GM23248 (cell line): ENCODE measurements at regions not wholly inside any gene's neighbourhood (a gene's known extent, or its start where the extent isn't known, plus 50 kb on each side); places are given as distances from the start of the nearest gene placed in this dataset.

Experiments
- DNase-seq: peaks from one replicate; pipeline ENCODE4 v3.0.0-alpha.2; 2015
- H2AFZ ChIP-seq: fragments of 200-600 bp; sonication (generic); 2 replicates; pipeline ENCODE4 v1.6.1; 2016; ENCODE audit warnings: antibody characterized with exemption
- H3F3A ChIP-seq: fragments of 200-600 bp; sonication (generic); 2 replicates; pipeline ENCODE4 v1.6.1; 2016; ENCODE audit warnings: mild to moderate bottlenecking, antibody characterized with exemption, mixed run types; ENCODE audit not compliant: insufficient read depth
- H3K27ac ChIP-seq: fragments of 200-600 bp; sonication (generic); 2 replicates; pipeline ENCODE4 v1.5.1; 2016; ENCODE audit warnings: mild to moderate bottlenecking
- H3K27me3 ChIP-seq: fragments of 200-600 bp; sonication (generic); replicated peaks from 2 replicates; pipeline ENCODE4 v1.6.1; 2016; ENCODE audit warnings: mild to moderate bottlenecking; ENCODE audit not compliant: insufficient read depth
- H3K36me3 ChIP-seq: fragments of 200-600 bp; sonication (generic); 2 replicates; pipeline ENCODE4 v1.6.1; 2016; ENCODE audit warnings: low read depth, mild to moderate bottlenecking
- H3K4me1 ChIP-seq: fragments of 200-600 bp; sonication (generic); 2 replicates; pipeline ENCODE4 v1.6.1; 2016; ENCODE audit warnings: mild to moderate bottlenecking; ENCODE audit not compliant: insufficient read depth
- H3K4me2 ChIP-seq: fragments of 200-600 bp; sonication (generic); one replicate; pipeline ENCODE4 v1.6.1; 2016; ENCODE audit warnings: mild to moderate bottlenecking; ENCODE audit not compliant: unreplicated experiment
- H3K4me3 ChIP-seq: fragments of 200-600 bp; sonication (generic); 2 replicates; pipeline ENCODE4 v1.5.1; 2016; ENCODE audit warnings: mild to moderate bottlenecking
- H3K79me2 ChIP-seq: fragments of 200-600 bp; sonication (generic); 2 replicates; pipeline ENCODE4 v1.6.1; 2016; ENCODE audit warnings: mild to moderate bottlenecking; ENCODE audit not compliant: insufficient read depth
- H3K9ac ChIP-seq: fragments of 200-600 bp; sonication (generic); 2 replicates; pipeline ENCODE4 v1.6.1; 2016; ENCODE audit warnings: mild to moderate bottlenecking
- H3K9me2 ChIP-seq: fragments of 200-600 bp; sonication (generic); 2 replicates; pipeline ENCODE4 v1.6.1; 2016; ENCODE audit warnings: mixed run types, mild to moderate bottlenecking, moderate library complexity; ENCODE audit not compliant: insufficient read depth
- H3K9me3 ChIP-seq: fragments of 200-600 bp; sonication (generic); one replicate; pipeline ENCODE4 v1.6.1; 2017; ENCODE audit warnings: low read depth
- H4K20me1 ChIP-seq: fragments of 200-600 bp; sonication (generic); 2 replicates; pipeline ENCODE4 v1.6.0; 2016; ENCODE audit not compliant: insufficient read depth
- EZH2 ChIP-seq: fragments of 200-600 bp; sonication (generic); IDR thresholded peaks from 2 replicates; pipeline ENCODE4 v1.6.1; 2018; ENCODE audit warnings: antibody characterized with exemption, mild to moderate bottlenecking; ENCODE audit not compliant: insufficient read depth, poor library complexity, severe bottlenecking
- EZH2phosphoT487 ChIP-seq: fragments of 200-600 bp; sonication (generic); IDR thresholded peaks from 2 replicates; pipeline ENCODE4 v1.6.1; 2018; ENCODE audit warnings: antibody characterized with exemption, moderate library complexity, mild to moderate bottlenecking, low read depth; ENCODE audit not compliant: insufficient read depth
- WGBS, 2 experiments: methylation state at CpG; one replicate each; pipeline ENCODE4 v1.1.6; 2015 to 2017; ENCODE audit warnings: low lambda C conversion rate in 2 of 2, low coverage in 1 of 2; ENCODE audit errors: missing lambda C conversion rate in 2 of 2; 5-methylcytosine and 5-hydroxymethylcytosine counted together
- in situ Hi-C: fragments of 300-500 bp; cut with MboI; formaldehyde crosslinking; loops from 2 replicates; pipeline ENCODE4 v1.15.0; 2020

GRCh38 chr12:102682366-102683289, 202.3 kb upstream of the IGF1 start:
- in situ Hi-C loops, result no loop called here
- Histone ChIP-seq H4K20me1 (no peaks in the 10 kb centered on the region), H3K4me3 (no peak overlapping the region), H3K4me1 (no peaks in the 10 kb centered on the region), H3K9me2 (no peaks in the 10 kb centered on the region), H3K36me3 (no peaks in the 10 kb centered on the region), H2AFZ (no peak overlapping the region), H3K79me2 (no peaks in the 10 kb centered on the region), H3K4me2 (no peak overlapping the region), H3F3A (no peaks in the 10 kb centered on the region), H3K27ac (no peak overlapping the region), H3K9ac (no peak overlapping the region), H3K9me3 (no peaks in the 10 kb centered on the region), H3K27me3 (no peaks in the 10 kb centered on the region)
- TF ChIP-seq EZH2phosphoT487 (no peak), EZH2 (no peak)
- DNase-seq, result no peak
- 26 to 40% methylated on average over 2 of the region's 2 CpGs for WGBS, 2 experiments

- Histone ChIP-seq H3K9me3 (no peaks in the 10 kb centered on the region), H3K79me2 (no peaks in the 10 kb centered on the region), H3K27me3 (no peaks in the 10 kb centered on the region), H3K4me1 (no peaks in the 10 kb centered on the region), H3K27ac (no peak overlapping the region), H3K4me2 (no peak overlapping the region), H3F3A (no peaks in the 10 kb centered on the region), H4K20me1 (no peaks in the 10 kb centered on the region), H2AFZ (no peak overlapping the region), H3K9ac (no peak overlapping the region), H3K9me2 (no peaks in the 10 kb centered on the region), H3K4me3 (no peak overlapping the region), H3K36me3 (no peaks in the 10 kb centered on the region)
- no peak for TF ChIP-seq EZH2
- TF ChIP-seq EZH2phosphoT487, result no peak
- in situ Hi-C loops, result no loop called here
- DNase-seq, result no peak
Measured at GRCh38 chr12:102681747-102682146, 201.4 kb upstream of the IGF1 start.

- Histone ChIP-seq H4K20me1 (no peaks in the 10 kb centered on the region), H3K36me3 (no peaks in the 10 kb centered on the region), H3F3A (no peaks in the 10 kb centered on the region), H3K4me2 (no peak overlapping the region), H3K4me3 (no peak overlapping the region), H2AFZ (no peak overlapping the region), H3K9ac (no peak overlapping the region), H3K9me2 (no peaks in the 10 kb centered on the region), H3K79me2 (no peaks in the 10 kb centered on the region), H3K27me3 (no peaks in the 10 kb centered on the region), H3K9me3 (no peaks in the 10 kb centered on the region), H3K4me1 (no peaks in the 10 kb centered on the region), H3K27ac (no peak overlapping the region)
- no peak for DNase-seq
- 37 to 38% methylated on average over 2 of the region's 2 CpGs for WGBS, 2 experiments
- in situ Hi-C loops, result no loop called here
- no peak for TF ChIP-seq EZH2phosphoT487
- TF ChIP-seq EZH2, result no peak
Measured at GRCh38 chr12:102681309-102681708, 200.9 kb upstream of the IGF1 start.

- Histone ChIP-seq H3K4me3 (no peak overlapping the region), H4K20me1 (no peaks in the 10 kb centered on the region), H3K27me3 (no peaks in the 10 kb centered on the region), H3K4me1 (no peaks in the 10 kb centered on the region), H3K9me3 (no peaks in the 10 kb centered on the region), H3K9ac (no peak overlapping the region), H3K79me2 (no peaks in the 10 kb centered on the region), H3K27ac (no peak overlapping the region), H3K36me3 (no peaks in the 10 kb centered on the region), H2AFZ (no peak overlapping the region), H3F3A (no peaks in the 10 kb centered on the region), H3K4me2 (no peak overlapping the region), H3K9me2 (no peaks in the 10 kb centered on the region)
- TF ChIP-seq EZH2phosphoT487, result no peak
- no peak for TF ChIP-seq EZH2
- in situ Hi-C loops, result no loop called here
- WGBS, 2 experiments, result 49 to 50% methylated on average over 2 of the region's 2 CpGs
- no peak for DNase-seq
Measured at GRCh38 chr12:102680304-102680703, 199.9 kb upstream of the IGF1 start.

- no peaks in the 10 kb centered on the region for H3K9me3 ChIP-seq
- no peaks in the 10 kb centered on the region for H3K4me1 ChIP-seq
- no peaks in the 10 kb centered on the region for H3F3A ChIP-seq
- no peak overlapping the region for H3K4me3 ChIP-seq
- in situ Hi-C loops, result no loop called here
- H3K27ac ChIP-seq, result no peak overlapping the region
- H4K20me1 ChIP-seq, result no peaks in the 10 kb centered on the region
- H3K9ac ChIP-seq, result no peak overlapping the region
- H3K36me3 ChIP-seq, result no peaks in the 10 kb centered on the region
- no peak for DNase-seq
- H3K4me2 ChIP-seq, result no peak overlapping the region
- H3K9me2 ChIP-seq, result no peaks in the 10 kb centered on the region
- 38 to 50% methylated on average over 1 of the region's 1 CpG for whole genome bisulfite sequencing, 2 experiments
- H3K79me2 ChIP-seq, result no peaks in the 10 kb centered on the region
- no peaks in the 10 kb centered on the region for H3K27me3 ChIP-seq
- no peak overlapping the region for H2AFZ ChIP-seq
- TF ChIP-seq EZH2phosphoT487 (no peak), EZH2 (no peak)
Measured at GRCh38 chr12:102676812-102677211, 196.4 kb upstream of the IGF1 start.
